ENCODE measurements at regions not wholly inside any gene's neighbourhood (a gene's known extent, or its start where the extent isn't known, plus 50 kb on each side); places are given as distances from the start of the nearest gene placed in this dataset.

GRCh38 chr4:31204874-31205273 lies 484.7 kb downstream of the PCDH7 start:
- Histone ChIP-seq H2AFZ (ENCODE audit: low read length) (no peak overlapping the region), H3K27ac (ENCODE audit: low read depth, low read length, poor library complexity, severe bottlenecking) (no peak overlapping the region), H3K4me2 (ENCODE audit: low read length) (no peak overlapping the region), H4K20me1 (ENCODE audit: insufficient read depth, low read length) (no peaks in the 10 kb centered on the region), H3K4me1 (ENCODE audit: insufficient read depth, low read length, poor library complexity, severe bottlenecking) (no peaks in the 10 kb centered on the region), H3K9me2 (ENCODE audit: insufficient read depth, low read length) (no peaks in the 10 kb centered on the region; the same call in 1 of the 2 replicates), H3K79me2 (ENCODE audit: insufficient read depth, low read depth, low read length) (no peaks in the 10 kb centered on the region), H3K4me3 (ENCODE audit: low read depth, low read length, poor library complexity, severe bottlenecking) (no peak overlapping the region), H3K9me3 (ENCODE audit: low read length) (no peaks in the 10 kb centered on the region), H3K36me3 (ENCODE audit: insufficient read depth, low read length) (no peaks in the 10 kb centered on the region)
- intact Hi-C loops (cut with micrococcal nuclease; ENCODE audit: unreplicated experiment): no loop called here
- no TSS peak for BruUV-seq (replicated peaks)
- TF ChIP-seq CTCF (conservative IDR thresholded peaks at IDR 0.05; ENCODE audit: low read length) (no peak), EZH2phosphoT487 (IDR thresholded peaks at IDR 0.05; ENCODE audit: borderline replicate concordance, low read depth, low read length) (no peak)
- ChIA-PET POLR2A (interaction anchor here (0.5 kb wide), 1 partner anchor 78 kb away, joined by 3 read pairs; no protein-coding TSS in a partner anchor), CTCF (ENCODE audit: unreplicated experiment) (no interaction called here)
- no peak for DNase-seq (ENCODE audit: low spot score)

- H3K36me3 ChIP-seq (ENCODE audit: insufficient read depth, low read length): no peaks in the 10 kb centered on the region
- ChIA-PET CTCF (ENCODE audit: unreplicated experiment) (no interaction called here), POLR2A (no interaction called here)
- TF ChIP-seq CTCF (conservative IDR thresholded peaks at IDR 0.05; ENCODE audit: low read length): no peak
- TF ChIP-seq EZH2phosphoT487 (IDR thresholded peaks at IDR 0.05; ENCODE audit: borderline replicate concordance, low read depth, low read length): no peak
- no TSS peak for BruUV-seq (replicated peaks)
- H3K9me2 ChIP-seq (ENCODE audit: insufficient read depth, low read length): no peaks in the 10 kb centered on the region
- H3K79me2 ChIP-seq (ENCODE audit: insufficient read depth, low read depth, low read length): no peaks in the 10 kb centered on the region
- no peaks in the 10 kb centered on the region for H3K9me3 ChIP-seq (ENCODE audit: low read length)
- H3K27ac ChIP-seq (ENCODE audit: low read depth, low read length, poor library complexity, severe bottlenecking): no peak overlapping the region
- DNase-seq (ENCODE audit: low spot score): no peak
- no peak overlapping the region for H3K4me3 ChIP-seq (ENCODE audit: low read depth, low read length, poor library complexity, severe bottlenecking)
- H3K4me1 ChIP-seq (ENCODE audit: insufficient read depth, low read length, poor library complexity, severe bottlenecking): peaks cover 8% of the 10 kb centered on the region
- intact Hi-C loops (cut with micrococcal nuclease; ENCODE audit: unreplicated experiment): no loop called here
- H2AFZ ChIP-seq (ENCODE audit: low read length): no peak overlapping the region
- H4K20me1 ChIP-seq (ENCODE audit: insufficient read depth, low read length): no peaks in the 10 kb centered on the region
- no peak overlapping the region for H3K4me2 ChIP-seq (ENCODE audit: low read length)
Measured at GRCh38 chr4:31220921-31221320, 500.8 kb downstream of the PCDH7 start.

DNA sequence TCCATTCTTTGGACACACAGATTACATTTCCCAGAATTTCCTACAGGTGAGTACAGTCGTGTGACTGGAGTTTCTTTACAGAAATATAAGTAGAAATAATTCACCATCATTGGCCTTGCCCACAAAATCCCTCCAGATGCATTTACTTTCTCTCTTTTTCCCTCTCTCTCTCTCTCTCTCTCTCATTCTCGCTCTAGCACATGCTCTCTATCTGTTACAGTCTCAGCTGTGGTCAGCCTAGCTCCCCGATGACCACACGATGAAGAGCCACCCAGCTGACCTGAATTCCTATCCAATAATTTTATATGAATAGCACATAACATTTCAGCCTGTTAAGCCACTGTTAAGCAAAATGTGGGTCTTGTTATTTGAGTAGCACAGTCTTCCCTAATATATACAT lies 507.9 kb downstream of the PCDH7 start:
- Histone ChIP-seq H4K20me1 (ENCODE audit: insufficient read depth, low read length) (no peaks in the 10 kb centered on the region), H3K4me3 (ENCODE audit: low read depth, low read length, poor library complexity, severe bottlenecking) (no peak overlapping the region), H3K9me3 (ENCODE audit: low read length) (no peaks in the 10 kb centered on the region), H3K27ac (ENCODE audit: low read depth, low read length, poor library complexity, severe bottlenecking) (no peak overlapping the region), H3K4me2 (ENCODE audit: low read length) (no peak overlapping the region), H3K9me2 (ENCODE audit: insufficient read depth, low read length) (no peaks in the 10 kb centered on the region), H3K4me1 (ENCODE audit: insufficient read depth, low read length, poor library complexity, severe bottlenecking) (no peaks in the 10 kb centered on the region), H3K79me2 (ENCODE audit: insufficient read depth, low read depth, low read length) (no peaks in the 10 kb centered on the region), H2AFZ (ENCODE audit: low read length) (no peak overlapping the region), H3K36me3 (ENCODE audit: insufficient read depth, low read length) (no peaks in the 10 kb centered on the region)
- BruUV-seq (replicated peaks): no TSS peak
- DNase-seq (ENCODE audit: low spot score): no peak
- intact Hi-C loops (cut with micrococcal nuclease; ENCODE audit: unreplicated experiment): no loop called here
- TF ChIP-seq EZH2phosphoT487 (IDR thresholded peaks at IDR 0.05; ENCODE audit: borderline replicate concordance, low read depth, low read length) (no peak), CTCF (conservative IDR thresholded peaks at IDR 0.05; ENCODE audit: low read length) (no peak)
- ChIA-PET POLR2A (interaction anchor here (0.6 to 1.3 kb wide), 4 partner anchors 7 to 640 kb away, joined by 3 read pairs; no protein-coding TSS in a partner anchor), CTCF (ENCODE audit: unreplicated experiment) (no interaction called here)
